ENCODE measurements at regions not wholly inside any gene's neighbourhood (a gene's known extent, or its start where the extent isn't known, plus 50 kb on each side); places are given as distances from the start of the nearest gene placed in this dataset.

DNA sequence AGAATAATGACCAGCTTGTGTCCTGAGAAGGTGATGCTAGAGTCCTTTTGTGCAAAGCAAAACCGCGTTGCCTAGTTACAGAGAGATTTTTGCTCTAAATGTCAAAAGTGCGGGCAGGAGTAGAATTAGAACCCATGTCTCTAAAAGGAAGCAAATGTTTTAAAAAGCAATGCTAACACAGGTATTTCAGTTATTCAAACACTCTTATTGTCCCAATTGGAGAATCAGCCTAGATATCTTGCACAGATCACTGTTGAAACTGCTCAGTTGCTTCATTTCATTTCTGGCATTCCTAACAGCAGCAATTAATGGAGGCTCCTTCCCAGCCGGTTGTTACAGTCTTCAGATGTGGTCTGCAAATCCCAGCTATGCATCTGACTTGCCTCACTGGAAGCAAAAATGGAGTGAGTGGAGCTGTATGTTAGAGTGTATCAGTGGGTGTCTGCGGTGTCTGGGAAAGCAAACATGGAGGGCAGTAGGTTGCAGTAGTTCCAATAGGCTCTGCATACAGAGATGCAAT, 55.6 kb upstream of the SEMA6D start:
- no peak for DNase-seq

- no peak for DNase-seq
Measured at GRCh38 chr15:47663101-47663500, 54.2 kb upstream of the SEMA6D start.

Measured in right kidney (tissue), 1 donor.